SK-N-SH (cell line): ENCODE measurements at regions not wholly inside any gene's neighbourhood (a gene's known extent, or its start where the extent isn't known, plus 50 kb on each side); places are given as distances from the start of the nearest gene placed in this dataset.

ENCODE experiments used
- CTCF ChIP-seq: fragments of 200-600 bp; sonication (generic); IDR thresholded peaks from 2 replicates; pipeline ENCODE4 v1.6.1; 2017; ENCODE audit warnings: antibody characterized with exemption, mild to moderate bottlenecking, moderate library complexity
- NFIC ChIP-seq: IDR thresholded peaks from 2 replicates; pipeline ENCODE4 v1.4.0; 2012; ENCODE audit warnings: borderline replicate concordance
- POLR2AphosphoS5 ChIP-seq: IDR thresholded peaks from 2 replicates; pipeline ENCODE4 v1.6.1; 2012; ENCODE audit warnings: low read depth, low read length
- RAD21 ChIP-seq: IDR thresholded peaks from 2 replicates; pipeline ENCODE4 v1.6.1; 2012; ENCODE audit warnings: mild to moderate bottlenecking, low read length
- REST ChIP-seq: IDR thresholded peaks from 2 replicates; pipeline ENCODE4 v1.6.1; 2012; ENCODE audit warnings: mild to moderate bottlenecking, low read depth, low read length, moderate library complexity
- SMC3 ChIP-seq: IDR thresholded peaks from 2 replicates; pipeline ENCODE4 v1.6.1; 2012; ENCODE audit warnings: low read depth, low read length, improper control_type of control experiment
- TCF12 ChIP-seq: IDR thresholded peaks from 2 replicates; pipeline ENCODE4 v1.4.0; 2012
- ZBTB33 ChIP-seq: IDR thresholded peaks from 2 replicates; pipeline ENCODE4 v1.4.0; 2012; ENCODE audit warnings: low read depth, borderline replicate concordance

- TF ChIP-seq CTCF (no peak), REST (no peak), ZBTB33 (no peak), POLR2AphosphoS5 (no peak), NFIC (no peak), SMC3 (no peak), RAD21 (no peak), TCF12 (no peak)
These were observed 90.5 kb upstream of the WDR1 start for GRCh38 chr4:10207116-10207515.
